Dendritic cell treated with granulocyte-macrophage colony-stimulating factor and Interleukin-4, amounts not matched to agents 40 ng/mL and 50 ng/mL, for 4 days (primary cell): ENCODE measurements at regions not wholly inside any gene's neighbourhood (a gene's known extent, or its start where the extent isn't known, plus 50 kb on each side); places are given as distances from the start of the nearest gene placed in this dataset.
"Not testable (repeated sequence)": the region's sequence is repeated elsewhere in the genome, so short reads cannot be mapped to it uniquely, and the experiment has no call there.

Experiments
- H3K27ac Mint-ChIP-seq: one replicate; pipeline ENCODE4 v1.8.0; 2022; ENCODE audit warnings: mild to moderate bottlenecking, mixed read lengths
- H3K27me3 Mint-ChIP-seq: one replicate; pipeline ENCODE4 v1.8.0; 2022; ENCODE audit warnings: mild to moderate bottlenecking, mixed read lengths
- H3K36me3 Mint-ChIP-seq: one replicate; pipeline ENCODE4 v1.8.0; 2022; ENCODE audit warnings: low read depth, mixed read lengths
- H3K4me1 Mint-ChIP-seq: one replicate; pipeline ENCODE4 v1.8.0; 2022; ENCODE audit warnings: low read depth, mixed read lengths
- H3K4me3 Mint-ChIP-seq: one replicate; pipeline ENCODE4 v1.8.0; 2022; ENCODE audit warnings: mild to moderate bottlenecking, moderate library complexity, mixed read lengths
- H3K9me3 Mint-ChIP-seq: one replicate; pipeline ENCODE4 v1.8.0; 2022; ENCODE audit warnings: mixed read lengths
- intact Hi-C: fragments of 100-400 bp; cut with micrococcal nuclease; formaldehyde crosslinking; loops from one replicate; pipeline ENCODE4 v1.15.0; 2022

- Mint-ChIP-seq H3K9me3 (no peaks in the 10 kb centered on the region), H3K4me1 (no peaks in the 10 kb centered on the region), H3K36me3 (no peaks in the 10 kb centered on the region), H3K4me3 (no peak overlapping the region), H3K27me3 (no peaks in the 10 kb centered on the region), H3K27ac (no peak overlapping the region)
- intact Hi-C loops: no loop called here
These were observed 149.7 kb downstream of the C12orf75 start for GRCh38 chr12:105480162-105480561.

DNA sequence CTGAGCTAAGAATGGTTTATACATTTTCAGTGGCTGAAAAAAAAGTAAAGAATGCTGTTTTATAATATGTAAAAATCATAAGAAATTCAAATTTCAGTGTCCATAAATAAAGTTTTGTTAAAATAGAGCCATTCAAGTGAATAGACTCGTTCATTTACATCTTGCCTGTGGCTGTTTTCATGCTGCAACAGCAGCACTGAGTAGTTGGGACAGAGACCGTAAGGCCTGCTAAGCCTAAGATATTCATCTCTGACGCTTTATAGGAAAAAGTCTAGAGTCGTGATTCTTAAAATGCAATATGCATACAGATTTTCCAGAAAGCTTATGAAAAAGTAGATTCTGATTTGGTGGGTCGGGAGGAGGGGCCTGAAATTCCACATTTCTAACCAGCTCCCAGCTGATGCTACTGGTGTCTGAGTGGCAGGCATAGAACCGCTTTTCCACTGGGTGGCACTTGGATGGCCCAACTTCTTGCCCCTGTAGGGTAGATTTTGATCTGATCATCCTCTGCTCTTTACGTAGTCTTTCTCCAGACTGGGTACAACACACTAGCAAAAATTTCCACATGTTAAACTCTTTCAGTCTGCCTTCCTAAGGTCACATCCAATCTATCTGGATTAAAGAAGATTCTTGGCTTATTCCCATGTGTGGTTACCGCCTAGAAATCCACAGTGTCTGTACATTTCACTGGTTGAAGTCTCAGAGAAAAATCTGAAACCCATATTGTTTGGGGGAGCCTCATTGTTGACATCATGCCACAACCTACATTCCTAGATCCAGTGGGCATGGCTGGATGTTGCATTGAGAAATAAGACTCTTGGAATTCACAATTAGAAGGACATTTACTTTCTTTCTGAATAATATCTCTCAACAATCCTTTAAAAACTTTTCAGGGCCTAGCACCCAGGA lies 151.2 kb downstream of the C12orf75 start:
- no peaks in the 10 kb centered on the region for H3K36me3 Mint-ChIP-seq
- intact Hi-C loops: no loop called here
- no peak overlapping the region for H3K4me3 Mint-ChIP-seq
- no peak overlapping the region for H3K27ac Mint-ChIP-seq
- H3K9me3 Mint-ChIP-seq: no peaks in the 10 kb centered on the region
- H3K27me3 Mint-ChIP-seq: no peaks in the 10 kb centered on the region
- no peaks in the 10 kb centered on the region for H3K4me1 Mint-ChIP-seq

- H3K27ac Mint-ChIP-seq: no peak overlapping the region
These were observed 152.5 kb downstream of the C12orf75 start for GRCh38 chr12:105482951-105483350.

GRCh38 chr12:105483691-105484090 lies 153.2 kb downstream of the C12orf75 start:
- H3K9me3 Mint-ChIP-seq: no peaks in the 10 kb centered on the region
- no peaks in the 10 kb centered on the region for H3K27me3 Mint-ChIP-seq
- H3K4me1 Mint-ChIP-seq: no peaks in the 10 kb centered on the region
- no peak overlapping the region for H3K27ac Mint-ChIP-seq
- intact Hi-C loops: no loop called here
- no peaks in the 10 kb centered on the region for H3K36me3 Mint-ChIP-seq
- no peak overlapping the region for H3K4me3 Mint-ChIP-seq

More at GRCh38 chr12:105482951-105483350, 152.5 kb downstream of the C12orf75 start:
- Mint-ChIP-seq H3K4me3 (no peak overlapping the region), H3K27me3 (no peaks in the 10 kb centered on the region), H3K36me3 (no peaks in the 10 kb centered on the region), H3K4me1 (no peaks in the 10 kb centered on the region), H3K9me3 (no peaks in the 10 kb centered on the region)
- intact Hi-C loops: no loop called here

DNA sequence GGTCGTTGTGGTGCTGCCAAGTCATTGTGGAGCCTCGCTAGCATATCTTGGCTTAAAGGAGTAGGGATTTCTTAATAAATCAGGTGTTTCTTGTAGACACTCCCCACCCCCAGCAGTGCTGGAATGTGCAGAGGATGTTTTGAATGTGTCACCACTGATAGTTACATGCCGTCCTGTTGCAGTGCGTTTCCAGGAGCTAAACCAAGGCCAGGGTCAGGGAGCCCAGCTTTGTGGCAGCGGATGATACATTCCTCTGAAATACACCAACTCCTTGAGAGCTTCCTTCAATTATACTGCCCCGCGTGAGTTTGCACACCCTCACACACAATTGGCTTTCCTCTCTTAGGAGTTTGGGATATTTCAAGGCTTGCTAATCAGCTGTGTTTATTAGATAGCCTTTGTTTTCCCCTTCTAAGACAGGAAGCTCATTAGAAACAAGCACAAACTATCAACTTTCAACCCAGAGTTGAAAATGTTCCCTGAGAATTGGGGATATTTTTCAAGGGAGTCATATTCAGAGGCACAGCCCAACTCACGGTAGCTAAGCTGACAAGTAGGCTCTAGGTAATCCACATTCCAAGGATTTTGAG lies 154.9 kb downstream of the C12orf75 start:
- no peak overlapping the region for H3K4me3 Mint-ChIP-seq
- H3K36me3 Mint-ChIP-seq: no peaks in the 10 kb centered on the region
- H3K27ac Mint-ChIP-seq: no peak overlapping the region
- no peaks in the 10 kb centered on the region for H3K4me1 Mint-ChIP-seq
- H3K9me3 Mint-ChIP-seq: no peaks in the 10 kb centered on the region
- intact Hi-C loops: no loop called here
- no peaks in the 10 kb centered on the region for H3K27me3 Mint-ChIP-seq

DNA sequence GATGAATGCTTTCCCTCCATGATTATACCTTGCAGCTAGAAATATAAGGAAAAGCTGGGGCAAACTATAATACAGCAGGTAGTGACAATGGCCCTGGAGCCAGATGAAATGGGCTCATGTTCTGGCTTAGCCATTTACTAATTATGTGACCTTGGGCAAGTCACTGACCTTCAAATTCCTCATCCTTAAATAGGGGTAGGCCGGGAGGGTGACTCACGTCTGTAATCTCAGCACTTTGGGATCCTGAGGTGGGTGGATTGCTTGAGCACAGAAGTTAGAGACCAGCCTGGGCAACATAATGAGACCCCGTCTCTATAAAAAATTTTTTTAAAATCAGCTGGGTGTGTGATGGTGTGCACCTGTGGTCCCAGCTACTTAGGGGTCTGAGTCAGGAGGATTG lies 155.4 kb downstream of the C12orf75 start:
- H3K27me3 Mint-ChIP-seq: no peaks in the 10 kb centered on the region
- no peaks in the 10 kb centered on the region for H3K9me3 Mint-ChIP-seq
- H3K27ac Mint-ChIP-seq: no peak overlapping the region
- H3K4me3 Mint-ChIP-seq: no peak overlapping the region
- intact Hi-C loops: no loop called here
- H3K36me3 Mint-ChIP-seq: no peaks in the 10 kb centered on the region
- H3K4me1 Mint-ChIP-seq: no peaks in the 10 kb centered on the region

- no peaks in the 10 kb centered on the region for H3K9me3 Mint-ChIP-seq
- no peaks in the 10 kb centered on the region for H3K27me3 Mint-ChIP-seq
- no peaks in the 10 kb centered on the region for H3K4me1 Mint-ChIP-seq
- no peak overlapping the region for H3K4me3 Mint-ChIP-seq
- H3K27ac Mint-ChIP-seq: no peak overlapping the region
- no peaks in the 10 kb centered on the region for H3K36me3 Mint-ChIP-seq
- intact Hi-C loops: no loop called here
These were observed 157.5 kb downstream of the C12orf75 start for GRCh38 chr12:105487963-105488362.

GRCh38 chr12:105492591-105493545 lies 162.4 kb downstream of the C12orf75 start:
- H3K9me3 Mint-ChIP-seq: peaks cover 19% of the 10 kb centered on the region
- intact Hi-C loops: no loop called here
- H3K27ac Mint-ChIP-seq: no peak overlapping the region
- no peak overlapping the region for H3K4me3 Mint-ChIP-seq
- H3K36me3 Mint-ChIP-seq: no peaks in the 10 kb centered on the region
- H3K27me3 Mint-ChIP-seq: no peaks in the 10 kb centered on the region
- no peaks in the 10 kb centered on the region for H3K4me1 Mint-ChIP-seq

DNA sequence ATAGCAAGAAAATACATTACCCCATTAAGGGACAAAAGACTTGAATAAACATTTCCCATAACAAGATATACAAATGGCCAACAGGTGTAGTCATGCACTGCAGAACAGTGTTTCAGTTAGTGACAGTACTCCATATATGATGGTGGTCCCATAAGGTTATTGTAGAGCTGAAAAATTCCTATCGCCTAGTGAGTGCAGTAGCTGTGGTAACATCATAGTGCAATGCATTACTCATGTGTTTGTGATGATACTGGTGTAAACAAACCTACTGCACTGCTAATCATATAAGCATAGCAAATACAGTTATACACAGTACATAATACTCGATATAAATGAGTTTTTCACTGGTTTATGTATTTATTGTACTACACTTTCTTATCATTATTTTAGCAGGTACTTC lies 168.7 kb downstream of the C12orf75 start:
- Mint-ChIP-seq H3K27me3 (peaks cover 5% of the 10 kb centered on the region), H3K27ac (no peak overlapping the region), H3K4me3 (no peak overlapping the region), H3K4me1 (no peaks in the 10 kb centered on the region), H3K9me3 (peaks cover 19% of the 10 kb centered on the region), H3K36me3 (no peaks in the 10 kb centered on the region)
- intact Hi-C loops: no loop called here

- H3K4me1 Mint-ChIP-seq, intact Hi-C loops, H3K27ac Mint-ChIP-seq, H3K9me3 Mint-ChIP-seq, H3K27me3 Mint-ChIP-seq, H3K4me3 Mint-ChIP-seq, H3K36me3 Mint-ChIP-seq: not testable (repeated sequence)
These were observed 170.2 kb downstream of the C12orf75 start for GRCh38 chr12:105500676-105501075.

- Mint-ChIP-seq H3K36me3 (no peaks in the 10 kb centered on the region), H3K27ac (no peak overlapping the region), H3K9me3 (no peaks in the 10 kb centered on the region), H3K4me3 (no peak overlapping the region), H3K4me1 (no peaks in the 10 kb centered on the region), H3K27me3 (peaks cover 6% of the 10 kb centered on the region)
- intact Hi-C loops: no loop called here
These were observed 172.0 kb downstream of the C12orf75 start for GRCh38 chr12:105502426-105502930.

- intact Hi-C loops: no loop called here
- no peaks in the 10 kb centered on the region for H3K4me1 Mint-ChIP-seq
- H3K4me3 Mint-ChIP-seq: no peak overlapping the region
- no peak overlapping the region for H3K27ac Mint-ChIP-seq
- no peaks in the 10 kb centered on the region for H3K36me3 Mint-ChIP-seq
- H3K9me3 Mint-ChIP-seq: no peaks in the 10 kb centered on the region
- peaks cover 6% of the 10 kb centered on the region for H3K27me3 Mint-ChIP-seq
These were observed 173.1 kb downstream of the C12orf75 start for GRCh38 chr12:105503619-105504018.

- Mint-ChIP-seq H3K36me3 (no peaks in the 10 kb centered on the region), H3K9me3 (no peaks in the 10 kb centered on the region), H3K4me1 (no peaks in the 10 kb centered on the region), H3K27me3 (peaks cover 6% of the 10 kb centered on the region), H3K27ac (no peak overlapping the region), H3K4me3 (no peak overlapping the region)
- intact Hi-C loops: no loop called here
These were observed 173.8 kb downstream of the C12orf75 start for GRCh38 chr12:105504286-105504685.
